K562 (cell line): ENCODE measurements at regions not wholly inside any gene's neighbourhood (a gene's known extent, or its start where the extent isn't known, plus 50 kb on each side); places are given as distances from the start of the nearest gene placed in this dataset.

Experiments used
- ATAC-seq: fragments of 200-7000 bp; cut with Tn5 transposase; 3 replicates; pipeline ENCODE4 v1.9.1; 2020; ENCODE audit warnings: moderate library complexity
- BruUV-seq: library from RNA; stranded (reverse); fragments of 400-500 nt; replicated peaks from 2 replicates; lab custom pipeline; 2021; lab: Mats Ljungman, UMichigan
- CTCF ChIA-PET: fragments of 300-600 bp; formaldehyde crosslinking; extraction: SDS; loops from one replicate; lab custom pipeline; 2021; ENCODE audit warnings: low intra/inter-chr PET ratio; lab: Yijun Ruan, JAX
- POLR2A ChIA-PET: fragments of 300-600, 350-650 bp; sonication (Branson Sonifier 250); formaldehyde crosslinking; extraction: SDS; loops from one replicate; lab custom pipeline; 2021; ENCODE audit warnings: antibody characterized with exemption, inconsistent platforms; lab: Yijun Ruan, JAX
- DNase-seq, 4 experiments: peaks; one replicate each; pipeline versions ENCODE4 v3.0.0 to v3.0.0-alpha.2; 2011 to 2018; ENCODE audit warnings: low spot score in 3 of 4, mixed read lengths in 3 of 4; ENCODE audit errors: extremely low read depth in 1 of 4
- FAIRE-seq: peaks from 2 replicates; lab custom pipeline; 2011; peaks lifted over from hg19 to GRCh38; lab: Jason Lieb, UNC
- H2AFZ ChIP-seq: 2 replicates; pipeline ENCODE4 v1.6.0; 2011; ENCODE audit warnings: low read depth, low read length, control low read depth, inconsistent platforms
- H3K27ac ChIP-seq: fragments of 200-600 bp; 3 replicates; pipeline ENCODE4 v1.8.0; 2011; ENCODE audit warnings: low read depth, mild to moderate bottlenecking, control low read depth, inconsistent platforms, low read length, moderate library complexity, mixed read lengths; ENCODE audit errors: extremely low read depth
- H3K27me3 ChIP-seq, 2 experiments: fragments of 300-600 bp in 1 of 2; 2 replicates in 1 of 2; 3 replicates in 1 of 2; pipeline versions ENCODE4 v1.6.0 to v1.8.0; 2011; ENCODE audit warnings: inconsistent platforms in 2 of 2, low read length in 2 of 2, mild to moderate bottlenecking in 1 of 2, mixed read lengths in 1 of 2, moderate library complexity in 1 of 2; ENCODE audit not compliant: control insufficient read depth in 2 of 2, insufficient read depth in 2 of 2
- H3K36me3 ChIP-seq: fragments of 300-600 bp; 3 replicates; pipeline ENCODE4 v1.8.0; 2011; ENCODE audit warnings: mild to moderate bottlenecking, low read length, inconsistent platforms; ENCODE audit not compliant: control insufficient read depth, insufficient read depth
- H3K4me1 ChIP-seq, 2 experiments: fragments of 200-600 bp in 1 of 2; replicated peaks in 1 of 2; 2 replicates in 1 of 2; 3 replicates in 1 of 2; pipeline versions ENCODE4 v1.5.1 to v1.8.0; 2011; ENCODE audit warnings: inconsistent platforms in 2 of 2, low read length in 2 of 2, mild to moderate bottlenecking in 1 of 2, mixed read lengths in 1 of 2, moderate library complexity in 1 of 2; ENCODE audit not compliant: control insufficient read depth in 2 of 2, insufficient read depth in 2 of 2
- H3K4me2 ChIP-seq: 2 replicates; pipeline ENCODE4 v1.6.1; 2011; ENCODE audit warnings: low read length, control low read depth, inconsistent platforms, mixed read lengths; ENCODE audit not compliant: insufficient read depth
- H3K4me3 ChIP-seq: fragments of 200-600 bp; sonication (generic), shearing (Covaris generic); 2 replicates; pipeline ENCODE4 v1.5.1; 2016; ENCODE audit warnings: control low read depth, inconsistent platforms
- H3K79me2 ChIP-seq: fragments of 200-600 bp; 3 replicates; pipeline ENCODE4 v1.8.0; 2011; ENCODE audit warnings: low read length, inconsistent platforms; ENCODE audit not compliant: control insufficient read depth, insufficient read depth
- H3K9ac ChIP-seq, 2 experiments: 2 replicates each; pipeline versions ENCODE4 v1.6.0 to v1.6.1; 2011; ENCODE audit warnings: low read depth in 2 of 2, low read length in 2 of 2, control low read depth in 1 of 2, inconsistent platforms in 1 of 2, mild to moderate bottlenecking in 1 of 2, mixed read lengths in 1 of 2; ENCODE audit not compliant: insufficient read depth in 1 of 2
- H3K9me1 ChIP-seq: one replicate; pipeline ENCODE4 v1.6.0; 2011; ENCODE audit warnings: inconsistent platforms, mild to moderate bottlenecking, low read length, moderate library complexity; ENCODE audit not compliant: control insufficient read depth, insufficient read depth
- H3K9me3 ChIP-seq: replicated peaks from 2 replicates; pipeline ENCODE4 v1.5.1; 2011; ENCODE audit warnings: low read depth, low read length, inconsistent platforms; ENCODE audit not compliant: control insufficient read depth, insufficient read depth
- H4K20me1 ChIP-seq: replicated peaks from 2 replicates; pipeline ENCODE4 v1.6.1; 2011; ENCODE audit warnings: low read length, inconsistent platforms, mixed read lengths; ENCODE audit not compliant: control insufficient read depth, insufficient read depth
- E2F6 ChIP-seq, 2 experiments: IDR thresholded peaks; 2 replicates each; pipeline ENCODE4 v1.6.1; 2011; ENCODE audit warnings: borderline replicate concordance in 1 of 2, control low read depth in 1 of 2, low read depth in 1 of 2, low read length in 1 of 2, mild to moderate bottlenecking in 1 of 2, mixed read lengths in 1 of 2, moderate library complexity in 1 of 2; ENCODE audit not compliant: insufficient read depth in 1 of 2, insufficient read length in 1 of 2, poor library complexity in 1 of 2, severe bottlenecking in 1 of 2; ENCODE audit errors: extremely low read depth in 1 of 2
- FOXJ3 ChIP-seq: sonication (generic); formaldehyde crosslinking; IDR thresholded peaks from 2 replicates; pipeline ENCODE4 v1.4.0; 2020; ENCODE audit warnings: mild to moderate bottlenecking, missing genetic modification reagents
- MED1 ChIP-seq: sonication (generic); formaldehyde crosslinking; IDR thresholded peaks from 2 replicates; pipeline ENCODE4 v1.8.1; 2023; ENCODE audit warnings: missing genetic modification reagents, borderline replicate concordance
- PTRF ChIP-seq: fragments of 450-650 bp; IDR thresholded peaks from 2 replicates; pipeline ENCODE4 v1.6.1; 2016; ENCODE audit warnings: mild to moderate bottlenecking, missing genetic modification characterization, missing compliant biosample characterization
- PURB ChIP-seq: sonication (generic); formaldehyde crosslinking; IDR thresholded peaks from 2 replicates; pipeline ENCODE4 v1.9.0; 2021; ENCODE audit warnings: low read depth, mild to moderate bottlenecking, missing genetic modification reagents
- RAD21 ChIP-seq, 2 experiments: fragments of 250-450 bp in 1 of 2; fragments of 450-650 bp in 1 of 2; sonication (Bioruptor Pico) in 1 of 2; formaldehyde crosslinking in 1 of 2; IDR thresholded peaks in 1 of 2; conservative IDR thresholded peaks in 1 of 2; 2 replicates each; pipeline versions ENCODE4 v1.4.0 to v1.8.0; 2020 to 2022; ENCODE audit warnings: mild to moderate bottlenecking in 2 of 2, moderate library complexity in 1 of 2
- SP2 ChIP-seq: IDR thresholded peaks from 2 replicates; pipeline ENCODE4 v1.6.1; 2011; ENCODE audit warnings: mild to moderate bottlenecking, low read depth, low read length, moderate library complexity; ENCODE audit not compliant: poor library complexity, severe bottlenecking; ENCODE audit errors: extremely low read depth
- TFAM ChIP-seq: fragments of 250-450 bp; sonication (Bioruptor Pico); conservative IDR thresholded peaks from 2 replicates; pipeline ENCODE4 v1.5.0; 2021; ENCODE audit warnings: mild to moderate bottlenecking, moderate library complexity
- ZNF253 ChIP-seq: fragments of 250-450 bp; sonication (Bioruptor Pico); conservative IDR thresholded peaks from 2 replicates; pipeline ENCODE4 v1.6.1; 2021; ENCODE audit warnings: mild to moderate bottlenecking
- ZNF584 ChIP-seq: fragments of 200-800 bp; sonication (Bioruptor generic); IDR thresholded peaks from 2 replicates; pipeline ENCODE4 v1.6.1; 2016; ENCODE audit warnings: low read depth, mild to moderate bottlenecking, missing genetic modification characterization, missing compliant biosample characterization
- WGBS: fragments of 100-300 bp; shearing (Covaris generic); methylation state at CpG from one replicate; pipeline ENCODE4 v1.1.6; 2016; ENCODE audit warnings: low coverage, mixed read lengths; ENCODE audit not compliant: insufficient coverage; ENCODE audit errors: missing lambda C conversion rate; 5-methylcytosine and 5-hydroxymethylcytosine counted together
- in situ Hi-C: fragments of 300-500 bp; cut with MboI; formaldehyde crosslinking; loops from 4 replicates; pipeline ENCODE4 v1.15.0; 2018; ENCODE audit warnings: inconsistent platforms, mixed read lengths
- intact Hi-C: fragments of 100-400 bp; cut with micrococcal nuclease; formaldehyde crosslinking; loops from 2 replicates; pipeline ENCODE4 v1.14.2; 2022

- in situ Hi-C loops, result no loop called here
- Histone ChIP-seq H3K9ac (no peak overlapping the region), H3K9me3 (no peaks in the 10 kb centered on the region), H4K20me1 (peaks cover 4% of the 10 kb centered on the region), H3K4me2 (no peak overlapping the region), H3K4me3 (no peak overlapping the region), H3K4me1 (no peaks in the 10 kb centered on the region), H3K9me1 (no peaks in the 10 kb centered on the region), H3K79me2 (no peaks in the 10 kb centered on the region), H3K27ac (no peak overlapping the region), H3K36me3 (no peaks in the 10 kb centered on the region), H2AFZ (no peak overlapping the region), H3K27me3 (peaks cover 8 to 64% of the 10 kb centered on the region in 2 experiments; a peak in 4 of 5 replicates)
- no TSS peak for BruUV-seq
- WGBS, result 5% methylated on average over 13 of the region's 13 CpGs
- no peak for DNase-seq
- POLR2A ChIA-PET, result interaction anchor here (0.6 to 0.7 kb wide), 2 partner anchors 20 to 233 kb away, joined by 3 read pairs; no protein-coding TSS in a partner anchor
- ATAC-seq, result no peak
- intact Hi-C loops, result no loop called here
- CTCF ChIA-PET, result no interaction called here
- FAIRE-seq, result no peak
- TF ChIP-seq TFAM (CRISPR knock-in tag) (no peak), PTRF (tag) (no peak), RAD21 (CRISPR knock-in tag; conservative IDR thresholded peaks at IDR 0.05 in 1 of 2, IDR thresholded peaks at IDR 0.05 in 1 of 2) (no peak), SP2 (no peak), PURB (CRISPR knock-in tag) (no peak), E2F6 (IDR thresholded peaks at IDR 0.05; ENCODE audit: borderline replicate concordance in 1 of 2, extremely low read depth in 1 of 2, insufficient read depth in 1 of 2, insufficient read length in 1 of 2, low read depth in 1 of 2, low read length in 1 of 2, poor library complexity in 1 of 2, severe bottlenecking in 1 of 2) (no peak), ZNF584 (CRISPR knock-in tag) (no peak), ZNF253 (CRISPR knock-in tag) (no peak), FOXJ3 (CRISPR knock-in tag) (no peak), MED1 (CRISPR knock-in tag) (no peak)
Measured at GRCh38 chr17:79314617-79315357, 240.2 kb downstream of the ENGASE start.
